T47D (cell line): ENCODE measurements at regions not wholly inside any gene's neighbourhood (a gene's known extent, or its start where the extent isn't known, plus 50 kb on each side); places are given as distances from the start of the nearest gene placed in this dataset.
"Not testable (repeated sequence)": the region's sequence is repeated elsewhere in the genome, so short reads cannot be mapped to it uniquely, and the experiment has no call there.

Source experiments
- DNase-seq, 2 experiments: peaks; one replicate each; pipeline versions ENCODE4 v3.0.0 to v3.0.0-alpha.2; 2011 to 2012; ENCODE audit warnings: low read depth in 1 of 2, low spot score in 1 of 2
- JUND ChIP-seq: IDR thresholded peaks from 2 replicates; pipeline ENCODE4 v1.6.1; 2012; ENCODE audit warnings: low read depth
- in situ Hi-C: cut with HindIII; loops from 2 replicates; pipeline ENCODE4 v1.10.0; 2016; ENCODE audit warnings: low sequenced_read_pairs, low pct_unique_long_range_greater_than_20kb

DNA sequence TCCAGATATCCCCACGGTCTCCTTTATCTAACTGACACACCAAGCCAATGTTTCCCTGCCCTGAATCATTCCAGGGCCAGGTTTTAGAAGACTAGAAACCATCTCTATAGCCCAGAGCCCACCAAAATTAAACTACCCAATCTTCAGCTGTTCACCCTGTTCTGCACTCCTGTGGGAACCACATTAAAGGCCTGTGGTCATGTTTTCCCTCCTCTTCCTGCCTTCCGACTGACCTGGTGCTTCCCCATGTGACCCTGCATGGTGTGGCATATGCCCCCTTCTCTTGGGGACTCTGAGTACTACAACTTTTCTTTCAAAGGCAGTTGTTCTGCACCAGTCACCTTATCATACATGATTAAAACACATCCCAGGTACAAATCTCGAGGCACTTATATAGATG is 155.0 kb downstream of the TMEM200A start:
- TF ChIP-seq JUND, result no peak
- in situ Hi-C loops, result no loop called here
- no peak for DNase-seq

DNA sequence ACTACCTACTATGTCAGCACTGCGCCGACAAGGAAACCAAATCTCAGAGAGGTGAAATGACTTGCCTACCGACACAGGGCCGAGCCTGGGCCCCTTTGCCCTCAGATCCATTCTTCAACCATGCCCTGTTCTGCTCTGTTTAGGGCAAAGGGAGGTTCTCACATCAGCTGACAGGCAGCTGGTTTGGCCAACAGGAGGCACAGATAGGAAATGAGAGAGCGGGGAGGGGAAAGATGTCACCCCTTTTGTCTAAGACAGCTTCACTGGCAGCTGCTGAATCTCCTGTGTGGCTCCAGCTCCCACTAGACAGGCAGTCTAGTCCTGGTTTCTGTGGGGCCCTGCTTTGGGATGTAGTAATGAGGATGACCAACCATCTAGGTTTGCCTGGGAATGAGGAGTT is 158.7 kb downstream of the TMEM200A start:
- in situ Hi-C loops, result no loop called here

GRCh38 chr6:130525408-130525807 is 159.6 kb downstream of the TMEM200A start:
- in situ Hi-C loops, result no loop called here
- no peak for TF ChIP-seq JUND
- no peak for DNase-seq

More for the DNA sequence above, 158.7 kb downstream of the TMEM200A start:
- no peak for TF ChIP-seq JUND
- DNase-seq, result no peak

DNA sequence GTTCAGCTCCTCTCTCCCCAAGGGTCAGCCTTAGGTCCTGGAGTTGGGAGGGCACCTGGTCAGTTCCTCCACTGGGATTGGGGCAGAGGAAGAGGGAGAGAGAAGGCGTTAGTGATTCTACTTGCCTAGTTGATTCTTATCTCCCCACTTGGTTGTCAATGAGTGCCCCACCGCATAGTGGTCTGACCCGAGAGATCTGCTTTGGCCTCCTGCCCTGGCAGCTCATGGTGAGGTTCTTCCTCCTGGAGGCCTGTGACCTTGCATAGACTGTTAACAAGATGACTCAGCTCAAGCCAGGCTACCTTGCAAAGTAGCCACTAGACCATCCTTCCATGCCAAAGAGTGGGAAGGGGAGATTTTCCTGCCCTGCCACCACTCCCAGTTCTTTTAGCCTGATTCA is 160.6 kb downstream of the TMEM200A start:
- in situ Hi-C loops, result no loop called here
- DNase-seq, result no peak
- TF ChIP-seq JUND, result no peak

DNA sequence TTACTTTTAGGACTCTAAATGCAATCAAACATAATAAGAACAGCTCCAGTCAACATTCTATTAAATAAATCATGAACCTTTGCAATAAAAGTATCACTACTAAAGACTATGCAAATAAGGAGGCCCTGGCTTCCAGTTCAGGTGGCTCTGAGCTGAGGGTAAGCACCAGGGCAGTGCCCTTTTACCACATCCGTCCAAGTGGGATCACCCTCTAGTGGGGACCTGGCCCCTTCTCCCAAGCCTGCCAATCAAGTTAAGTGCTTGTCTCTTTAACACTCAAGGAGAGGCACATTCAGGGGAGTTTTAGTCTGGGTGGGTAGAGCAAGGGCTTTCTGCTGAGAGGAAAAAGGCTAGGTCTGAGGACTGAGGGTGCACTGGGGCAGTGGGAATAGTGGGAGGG is 161.4 kb downstream of the TMEM200A start:
- no peak for TF ChIP-seq JUND
- no peak for DNase-seq
- in situ Hi-C loops, result no loop called here

GRCh38 chr6:130529569-130530149 is 163.8 kb downstream of the TMEM200A start:
- in situ Hi-C loops, result no loop called here
- no peak for DNase-seq
- TF ChIP-seq JUND, result no peak

- in situ Hi-C loops, result no loop called here
- no peak for DNase-seq
- no peak for TF ChIP-seq JUND
These were observed 168.8 kb downstream of the TMEM200A start for GRCh38 chr6:130534627-130535026.

GRCh38 chr6:130535242-130535641 is 169.4 kb downstream of the TMEM200A start:
- DNase-seq, result no peak
- TF ChIP-seq JUND, result no peak
- in situ Hi-C loops, result no loop called here

DNA sequence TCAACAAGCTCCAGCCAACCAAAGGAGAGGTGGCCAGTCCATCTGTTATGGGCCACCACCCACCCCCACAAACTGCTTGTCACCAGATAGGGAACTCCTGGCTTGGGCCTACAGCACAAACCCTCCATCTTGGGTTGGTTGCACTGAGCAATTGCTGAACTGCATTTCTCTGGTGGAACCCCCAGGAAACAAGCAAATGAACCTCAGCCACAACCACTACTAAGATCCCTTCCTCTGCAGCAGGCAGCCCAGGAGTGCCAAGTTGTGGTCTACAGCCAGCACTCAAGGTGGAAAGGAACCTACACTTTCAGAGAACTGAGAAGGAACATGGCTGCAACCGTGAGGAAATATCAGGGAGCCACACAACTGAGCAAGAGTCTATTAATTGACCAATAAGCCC is 171.6 kb downstream of the TMEM200A start:
- in situ Hi-C loops, result no loop called here
- TF ChIP-seq JUND, result no peak

DNA sequence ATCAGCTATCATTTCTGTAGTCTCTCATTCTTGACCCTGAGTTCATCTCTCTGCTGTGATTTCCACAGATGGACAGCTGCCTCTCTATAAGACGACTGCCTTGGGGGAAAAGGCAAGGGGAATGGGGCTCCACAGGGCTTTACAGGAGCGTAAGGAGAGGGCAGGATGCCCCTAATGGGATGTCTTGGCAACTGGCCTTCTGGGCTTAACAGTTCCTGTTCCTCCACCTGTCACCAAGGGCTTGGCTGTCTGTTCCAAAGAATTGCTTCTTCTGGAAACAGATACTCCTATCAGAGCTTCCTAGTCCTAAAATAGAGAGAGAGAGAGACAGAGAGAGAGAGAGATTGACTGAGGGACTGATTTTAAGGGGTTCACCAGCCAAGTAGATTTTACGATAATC is 181.9 kb downstream of the TMEM200A start:
- DNase-seq, result no peak
- no peak for TF ChIP-seq JUND
- in situ Hi-C loops, result no loop called here

More for the DNA sequence above, 171.6 kb downstream of the TMEM200A start:
- no peak for DNase-seq

- in situ Hi-C loops, result no loop called here
- no peak for DNase-seq
- TF ChIP-seq JUND, result no peak
These were observed 191.8 kb downstream of the TMEM200A start for GRCh38 chr6:130557481-130558112.

- no peak for DNase-seq
- in situ Hi-C loops, result no loop called here
- no peak for TF ChIP-seq JUND
These were observed 192.3 kb downstream of the TMEM200A start for GRCh38 chr6:130558131-130558530.

DNA sequence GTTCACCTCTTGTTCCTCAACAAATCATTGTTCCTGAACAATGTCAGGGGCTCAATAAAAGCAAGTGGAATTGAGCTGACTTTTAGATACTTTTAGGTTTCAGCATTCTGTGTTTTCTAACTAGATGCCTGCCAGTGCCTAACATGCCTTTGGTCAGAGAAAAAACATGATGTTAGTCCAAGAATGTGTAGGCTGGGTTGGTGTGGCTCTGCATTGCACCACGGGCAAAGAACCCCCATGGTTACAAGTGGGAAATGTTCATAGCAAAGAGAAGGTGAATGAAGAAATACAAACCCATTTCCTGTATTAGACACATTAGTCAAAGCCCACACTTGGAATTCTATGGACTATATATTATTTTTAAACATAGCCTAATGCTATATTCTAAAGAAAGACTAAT is 193.3 kb downstream of the TMEM200A start:
- in situ Hi-C loops, result no loop called here
- no peak for TF ChIP-seq JUND
- DNase-seq, result no peak

- in situ Hi-C loops, result no loop called here
- no peak for DNase-seq
- no peak for TF ChIP-seq JUND
These were observed 194.4 kb downstream of the TMEM200A start for GRCh38 chr6:130560231-130560630.

- DNase-seq, result not testable (repeated sequence)
These were observed 195.3 kb downstream of the TMEM200A start for GRCh38 chr6:130561159-130561558.

More at GRCh38 chr6:130561159-130561558, 195.3 kb downstream of the TMEM200A start:
- in situ Hi-C loops, result not testable (repeated sequence)
